ENCODE measurements at regions not wholly inside any gene's neighbourhood (a gene's known extent, or its start where the extent isn't known, plus 50 kb on each side); places are given as distances from the start of the nearest gene placed in this dataset.

GRCh38 chr2:163822033-163822432 lies 86.2 kb upstream of the FIGN start:
- no peaks in the 10 kb centered on the region for H3K9me3 ChIP-seq (ENCODE audit: insufficient read depth in 2 of 2, low read depth in 1 of 2, low read length in 1 of 2)
- CTCF ChIA-PET (ENCODE audit: partially characterized antibody): no interaction called here
- no peak overlapping the region for H3K14ac ChIP-seq (ENCODE audit: insufficient read length)
- no peak overlapping the region for H3K18ac ChIP-seq (ENCODE audit: extremely low read depth, low read length)
- no peak overlapping the region for H2BK120ac ChIP-seq (replicated peaks; ENCODE audit: low read depth, low read length)
- H3K56ac ChIP-seq (replicated peaks; ENCODE audit: insufficient read length, low read depth, low read length): no peak overlapping the region
- no peak overlapping the region for H3K23ac ChIP-seq (ENCODE audit: insufficient read length)
- DNase-seq (ENCODE audit: low read depth in 1 of 2, low spot score in 2 of 2) (no peak), FAIRE-seq (no peak)
- no peak overlapping the region for H2AFZ ChIP-seq (ENCODE audit: low read length)
- H4K5ac ChIP-seq (ENCODE audit: insufficient read length, low read depth, low read length): no peak overlapping the region
- no peak overlapping the region for H2BK20ac ChIP-seq (ENCODE audit: low read length)
- H4K91ac ChIP-seq (replicated peaks; ENCODE audit: insufficient read length, low read length): no peak overlapping the region
- no peaks in the 10 kb centered on the region for H3K4me1 ChIP-seq (replicated peaks in 1 of 4; ENCODE audit: control insufficient read depth in 3 of 4, insufficient read depth in 4 of 4, low read length in 3 of 4)
- no peak overlapping the region for H3K9ac ChIP-seq (replicated peaks in 1 of 4; ENCODE audit: extremely low read depth in 1 of 4, low read depth in 3 of 4, low read length in 3 of 4)
- no peaks in the 10 kb centered on the region for H3K79me1 ChIP-seq (ENCODE audit: low read depth, low read length)
- H2BK5ac ChIP-seq (ENCODE audit: low read depth, low read length): no peak overlapping the region
- H3K4me3 ChIP-seq (ENCODE audit: extremely low read depth in 1 of 4, insufficient read depth in 2 of 4, low read depth in 3 of 4, low read length in 4 of 4): no peak overlapping the region
- no peak overlapping the region for H4K8ac ChIP-seq (ENCODE audit: extremely low read depth, insufficient read depth, low read length)
- TF ChIP-seq CEBPB (IDR thresholded peaks at IDR 0.05; ENCODE audit: low read depth, low read length) (no peak), TBP (IDR thresholded peaks at IDR 0.05; ENCODE audit: low read depth, low read length) (no peak), TEAD4 (IDR thresholded peaks at IDR 0.05; ENCODE audit: low read depth, low read length) (no peak)
- H3K4me2 ChIP-seq (ENCODE audit: insufficient read depth in 1 of 2, low read depth in 2 of 2, low read length in 2 of 2): no peak overlapping the region
- H3K27me3 ChIP-seq (replicated peaks in 1 of 4; ENCODE audit: control insufficient read depth in 3 of 4, extremely low read depth in 1 of 4, insufficient read depth in 3 of 4, low read length in 3 of 4): no peaks in the 10 kb centered on the region
- POLR2A ChIA-PET (ENCODE audit: partially characterized antibody): no interaction called here
- H2BK15ac ChIP-seq (ENCODE audit: low read length): no peak overlapping the region
- H3K36me3 ChIP-seq (ENCODE audit: control insufficient read depth in 2 of 4, insufficient read depth in 4 of 4, low read length in 3 of 4): no peaks in the 10 kb centered on the region
- no peak overlapping the region for H2BK12ac ChIP-seq (ENCODE audit: low read depth, low read length)
- H4K20me1 ChIP-seq (replicated peaks in 1 of 2; ENCODE audit: control insufficient read depth in 1 of 2, insufficient read depth in 2 of 2, low read length in 2 of 2): no peaks in the 10 kb centered on the region
- H3K79me2 ChIP-seq (ENCODE audit: control insufficient read depth in 1 of 2, insufficient read depth in 2 of 2, low read length in 2 of 2): no peaks in the 10 kb centered on the region
- no peak overlapping the region for H3K4ac ChIP-seq (replicated peaks; ENCODE audit: insufficient read length, low read depth, low read length)
- H3K27ac ChIP-seq (ENCODE audit: low read depth, low read length): no peak overlapping the region
- no peak overlapping the region for H2AK5ac ChIP-seq (ENCODE audit: low read depth, low read length)
- no peaks in the 10 kb centered on the region for H3K23me2 ChIP-seq (ENCODE audit: low read depth, low read length)

Measured in H1 (cell line).